ENCODE measurements at regions not wholly inside any gene's neighbourhood (a gene's known extent, or its start where the extent isn't known, plus 50 kb on each side); places are given as distances from the start of the nearest gene placed in this dataset.
A peak's percentile ranks its signal among the peaks of the same experiment; 100 is the strongest.

- ChIA-PET POLR2A (no interaction called here), CTCF (interaction anchor here (0.5 to 0.9 kb wide), 3 partner anchors 11 to 250 kb away, joined by 3 to 4 read pairs (median 4); no protein-coding TSS in a partner anchor)
- Histone ChIP-seq H3K9me3 (ENCODE audit: control insufficient read depth, insufficient read depth, low read depth, low read length) (no peaks in the 10 kb centered on the region), H3K36me3 (ENCODE audit: control insufficient read depth in 2 of 2, insufficient read depth in 1 of 2, low read length in 2 of 2) (no peaks in the 10 kb centered on the region), H3K27ac (ENCODE audit: extremely low read depth, low read depth, low read length) (no peak overlapping the region), H3K4me3 (ENCODE audit: low read depth, low read length) (no peak overlapping the region), H3K4me1 (ENCODE audit: control insufficient read depth, insufficient read depth, low read length) (peaks cover 6% of the 10 kb centered on the region; the same call in 1 of the 2 replicates)
- TF ChIP-seq ZNF404 (tag by site-specific recombination; IDR thresholded peaks at IDR 0.05) = no peak
- TF ChIP-seq ZNF391 (tag by site-specific recombination; IDR thresholded peaks at IDR 0.05; ENCODE audit: borderline replicate concordance, low read depth) = no peak
- no peak for TF ChIP-seq ZNF837 (tag by site-specific recombination; IDR thresholded peaks at IDR 0.05)
- 0 out of 2 replicates have a peak, but pooled peaks have one; percentile 6 for TF ChIP-seq SP2 (tag by site-specific recombination; IDR thresholded peaks at IDR 0.05)
- no peak for TF ChIP-seq ZNF311 (tag by site-specific recombination; IDR thresholded peaks at IDR 0.05; ENCODE audit: borderline replicate concordance)
- TF ChIP-seq ZNF626 (tag by site-specific recombination; IDR thresholded peaks at IDR 0.05) = no peak
- TF ChIP-seq ZNF433 (tag by site-specific recombination; IDR thresholded peaks at IDR 0.05; ENCODE audit: low read depth) = no peak
- TF ChIP-seq ZBTB8A (tag by site-specific recombination; IDR thresholded peaks at IDR 0.05) = peak; percentile 43; the same call in 1 of the 2 replicates
- TF ChIP-seq SCRT2 (tag by site-specific recombination; IDR thresholded peaks at IDR 0.05) = peak; percentile 54; the same call in 1 of the 2 replicates
- TF ChIP-seq ZNF843 (tag by site-specific recombination; IDR thresholded peaks at IDR 0.05) = no peak
- no peak for TF ChIP-seq ZNF645 (tag by site-specific recombination; IDR thresholded peaks at IDR 0.05)
- TF ChIP-seq ZFP69B (tag by site-specific recombination; IDR thresholded peaks at IDR 0.05) = no peak
- peak; percentile 80 for TF ChIP-seq EGR2 (tag by site-specific recombination; IDR thresholded peaks at IDR 0.05; ENCODE audit: low read depth)
- TF ChIP-seq ZNF561 (tag by site-specific recombination; IDR thresholded peaks at IDR 0.05; ENCODE audit: borderline replicate concordance) = no peak
- TF ChIP-seq GFI1B (tag by site-specific recombination; IDR thresholded peaks at IDR 0.05) = no peak
- TF ChIP-seq ZBTB48 (tag by site-specific recombination; IDR thresholded peaks at IDR 0.05) = no peak
- 0 out of 2 replicates have a peak, but pooled peaks have one; percentile 8 for TF ChIP-seq ZNF341 (tag by site-specific recombination; IDR thresholded peaks at IDR 0.05; ENCODE audit: low read depth)
- peak; percentile 73 for TF ChIP-seq ZIC2 (tag by site-specific recombination; IDR thresholded peaks at IDR 0.05)
- TF ChIP-seq ZFHX2 (tag by site-specific recombination; conservative IDR thresholded peaks at IDR 0.05) = peak; percentile 84
Measured at GRCh38 chr12:132428936-132429601, 60.9 kb upstream of the FBRSL1 start.

GRCh38 chr12:132427999-132428935 is 61.7 kb upstream of the FBRSL1 start:
- H3K4me3 ChIP-seq (ENCODE audit: low read depth, low read length) = no peak overlapping the region
- peaks cover 6% of the 10 kb centered on the region; the same call in 1 of the 2 replicates for H3K4me1 ChIP-seq (ENCODE audit: control insufficient read depth, insufficient read depth, low read length)
- H3K9me3 ChIP-seq (ENCODE audit: control insufficient read depth, insufficient read depth, low read depth, low read length) = no peaks in the 10 kb centered on the region
- TF ChIP-seq CTCF (tag by site-specific recombination; IDR thresholded peaks at IDR 0.05) (0 out of 2 replicates have a peak, but pooled peaks have one; percentile 19), ZNF677 (tag by site-specific recombination; IDR thresholded peaks at IDR 0.05) (no peak), ZIC2 (tag by site-specific recombination; IDR thresholded peaks at IDR 0.05) (peak; percentile 64)
- POLR2A ChIA-PET = no interaction called here
- no peak overlapping the region for H3K27ac ChIP-seq (ENCODE audit: extremely low read depth, low read depth, low read length)
- no peaks in the 10 kb centered on the region for H3K36me3 ChIP-seq (ENCODE audit: control insufficient read depth in 2 of 2, insufficient read depth in 1 of 2, low read length in 2 of 2)
- CTCF ChIA-PET = interaction anchor here (0.6 to 1.4 kb wide), 3 partner anchors 14 to 210 kb away, joined by 3 to 5 read pairs (median 4); no protein-coding TSS in a partner anchor

All from HEK293 (cell line).